IPS-20b (cell line): ENCODE measurements at regions not wholly inside any gene's neighbourhood (a gene's known extent, or its start where the extent isn't known, plus 50 kb on each side); places are given as distances from the start of the nearest gene placed in this dataset.
"Not testable (repeated sequence)": the region's sequence is repeated elsewhere in the genome, so short reads cannot be mapped to it uniquely, and the experiment has no call there.

Experiments
- H3K27ac ChIP-seq: one replicate; pipeline ENCODE4 v1.5.1; 2013; ENCODE audit warnings: low read length
- H3K27me3 ChIP-seq: 2 replicates; pipeline ENCODE4 v1.6.1; 2013; ENCODE audit warnings: mild to moderate bottlenecking, low read length, inconsistent platforms; ENCODE audit not compliant: insufficient read depth
- H3K36me3 ChIP-seq: 2 replicates; pipeline ENCODE4 v1.6.1; 2013; ENCODE audit warnings: low read depth, mild to moderate bottlenecking, inconsistent platforms, low read length, moderate library complexity; ENCODE audit not compliant: insufficient read depth
- H3K4me1 ChIP-seq: 2 replicates; pipeline ENCODE4 v1.6.1; 2013; ENCODE audit warnings: mild to moderate bottlenecking, control low read depth, inconsistent platforms, low read length, moderate library complexity; ENCODE audit not compliant: insufficient read depth
- H3K4me3 ChIP-seq: 2 replicates; pipeline ENCODE4 v1.5.1; 2013; ENCODE audit warnings: mild to moderate bottlenecking, low read length, inconsistent platforms
- H3K9ac ChIP-seq: 2 replicates; pipeline ENCODE4 v1.6.1; 2013; ENCODE audit warnings: low read depth, mild to moderate bottlenecking, inconsistent platforms, low read length, moderate library complexity
- H3K9me3 ChIP-seq: 2 replicates; pipeline ENCODE4 v1.6.1; 2013; ENCODE audit warnings: mild to moderate bottlenecking, low read depth, low read length, inconsistent platforms; ENCODE audit not compliant: insufficient read depth

DNA sequence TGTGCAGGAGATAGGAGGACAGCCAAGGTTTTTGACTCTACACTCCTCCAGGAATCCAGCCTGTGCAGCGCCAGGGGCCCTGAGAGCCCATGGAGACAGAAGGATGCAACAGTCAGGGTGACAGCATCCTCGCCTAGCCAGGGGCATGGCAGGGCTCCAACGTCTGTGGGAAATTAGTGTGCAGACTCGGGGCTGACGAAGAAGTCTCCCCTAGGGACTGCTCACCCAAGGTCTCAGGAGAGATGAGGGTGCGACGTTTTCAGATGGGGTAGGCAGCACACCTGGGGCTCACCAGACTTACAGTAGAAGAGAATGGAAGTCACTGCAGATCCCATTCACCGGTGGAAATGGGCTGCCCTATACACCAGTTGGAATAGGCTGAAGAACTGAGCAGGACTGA, 241.7 kb downstream of the SETD4 start:
- Histone ChIP-seq H3K27me3 (no peaks in the 10 kb centered on the region), H3K4me3 (no peak overlapping the region), H3K9ac (no peak overlapping the region), H3K27ac (no peak overlapping the region), H3K4me1 (no peaks in the 10 kb centered on the region), H3K9me3 (no peaks in the 10 kb centered on the region), H3K36me3 (no peaks in the 10 kb centered on the region)

DNA sequence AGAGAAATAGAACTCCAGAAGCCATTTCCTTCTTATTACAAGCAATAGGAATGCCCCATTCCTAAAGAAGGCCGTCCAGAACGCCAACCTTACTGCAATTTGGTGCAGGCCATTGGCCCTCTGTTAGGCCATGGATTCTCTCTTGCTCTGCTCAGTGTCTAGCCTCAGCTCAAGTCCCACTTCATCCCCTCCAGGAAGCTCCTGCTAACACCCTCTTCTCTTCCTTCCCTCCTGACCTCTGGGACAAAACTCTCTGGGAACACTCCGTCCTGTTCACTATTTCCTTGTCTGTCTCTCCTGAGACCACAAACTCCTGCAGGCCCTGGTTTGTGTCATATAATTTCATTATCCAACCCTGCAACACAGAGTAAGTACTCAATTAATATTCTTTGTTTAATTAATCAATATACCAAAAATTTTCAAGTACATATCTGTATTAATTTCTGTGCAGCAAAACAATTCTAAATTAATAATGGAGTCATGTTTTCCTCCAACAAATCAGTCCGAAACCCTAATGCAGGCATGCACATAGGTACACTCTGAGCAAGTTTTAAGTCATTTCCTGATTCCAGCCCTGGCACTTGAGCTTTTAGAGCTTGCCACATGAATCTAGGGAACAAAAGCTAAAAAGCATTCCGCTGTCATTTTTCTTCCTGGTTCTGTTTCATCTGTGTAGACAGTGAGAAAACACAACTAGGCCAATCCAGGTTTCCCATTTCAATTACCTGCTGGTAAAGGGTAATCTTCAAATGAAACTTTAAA, 245.3 kb downstream of the SETD4 start:
- Histone ChIP-seq H3K4me3 (no peak overlapping the region), H3K4me1 (no peaks in the 10 kb centered on the region; the same call in 1 of the 2 replicates), H3K27me3 (no peaks in the 10 kb centered on the region), H3K9ac (no peak overlapping the region), H3K36me3 (no peaks in the 10 kb centered on the region), H3K27ac (no peak overlapping the region), H3K9me3 (no peaks in the 10 kb centered on the region)

DNA sequence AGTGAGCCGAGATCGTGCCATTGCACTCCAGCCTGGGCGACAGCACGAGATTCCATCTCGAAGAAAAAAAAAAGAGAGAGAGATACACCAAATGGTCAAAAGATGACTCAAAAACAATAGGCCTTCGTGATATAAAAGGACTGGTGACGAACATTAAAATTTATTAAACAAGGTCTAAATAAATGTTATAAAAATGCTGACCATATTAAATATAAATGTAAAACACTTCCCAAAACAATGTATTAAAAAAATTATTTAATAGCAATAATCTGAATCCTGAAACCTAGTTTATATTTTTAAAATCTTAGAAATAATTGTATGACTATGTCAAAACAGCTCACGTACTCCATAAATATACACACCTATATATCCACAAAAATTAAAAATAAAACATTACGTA, 247.6 kb downstream of the SETD4 start:
- H3K9ac ChIP-seq, result no peak overlapping the region
- H3K36me3 ChIP-seq, result no peaks in the 10 kb centered on the region
- no peak overlapping the region for H3K4me3 ChIP-seq
- H3K27ac ChIP-seq, result no peak overlapping the region
- H3K27me3 ChIP-seq, result no peaks in the 10 kb centered on the region
- H3K4me1 ChIP-seq, result no peaks in the 10 kb centered on the region; the same call in 1 of the 2 replicates
- no peaks in the 10 kb centered on the region for H3K9me3 ChIP-seq

DNA sequence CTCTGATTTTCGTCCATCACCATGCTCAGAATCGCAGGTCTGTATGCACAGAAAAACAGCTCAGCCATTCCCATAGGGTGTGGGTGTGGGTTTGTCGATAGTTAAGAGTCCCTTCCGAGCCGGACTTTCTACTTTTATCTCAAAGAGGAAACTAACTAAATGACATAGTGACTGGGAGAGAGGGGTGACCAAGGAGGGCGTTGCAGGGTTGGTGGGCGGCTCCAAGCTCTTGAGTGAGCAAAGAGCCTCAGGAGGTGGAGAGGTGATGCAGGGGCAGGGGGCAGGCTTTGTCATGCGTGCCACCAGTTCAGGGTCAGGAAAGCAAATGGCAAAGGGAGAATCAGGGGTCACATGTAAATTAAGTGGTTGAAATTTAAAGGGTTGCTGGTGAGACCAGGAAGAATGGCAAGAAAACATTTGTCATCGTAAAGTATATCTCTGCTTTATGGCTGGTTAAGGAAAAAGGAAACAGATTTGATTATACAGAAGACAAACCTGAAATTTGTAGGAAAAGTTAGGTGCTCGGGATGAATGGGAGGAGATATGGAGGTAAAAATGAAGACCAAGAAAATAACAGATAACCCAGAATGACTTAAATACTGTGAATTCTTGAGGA, 249.0 kb downstream of the SETD4 start:
- H3K4me3 ChIP-seq, result no peak overlapping the region
- no peaks in the 10 kb centered on the region for H3K27me3 ChIP-seq
- H3K9ac ChIP-seq, result no peak overlapping the region
- no peaks in the 10 kb centered on the region; the same call in 1 of the 2 replicates for H3K4me1 ChIP-seq
- no peak overlapping the region for H3K27ac ChIP-seq
- no peaks in the 10 kb centered on the region for H3K9me3 ChIP-seq
- no peaks in the 10 kb centered on the region for H3K36me3 ChIP-seq

DNA sequence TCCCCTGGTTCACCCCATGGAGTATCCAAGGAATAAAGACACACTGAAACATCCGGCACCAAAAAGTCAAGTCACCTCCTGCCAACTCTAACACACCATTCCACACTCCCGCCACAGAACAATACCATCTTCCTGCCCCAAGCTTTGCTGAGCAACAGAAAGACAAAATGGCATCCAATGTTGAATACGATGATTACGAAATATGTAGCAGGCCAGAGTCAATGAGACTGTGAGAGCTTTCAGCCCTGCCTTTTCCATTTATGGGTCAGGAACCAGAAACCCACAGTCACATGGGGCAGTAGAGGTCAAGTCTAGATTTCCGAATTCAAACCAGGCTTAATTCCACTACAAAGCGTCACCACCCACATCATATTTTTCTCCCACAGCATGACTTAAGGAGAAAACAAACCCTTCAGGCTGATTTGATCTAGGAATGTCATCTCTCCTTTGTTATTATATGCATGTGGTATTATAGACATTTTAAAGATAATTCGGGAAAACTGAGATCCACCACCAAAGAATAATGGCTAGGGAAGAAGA, 249.8 kb downstream of the SETD4 start:
- H3K4me3 ChIP-seq, result no peak overlapping the region

DNA sequence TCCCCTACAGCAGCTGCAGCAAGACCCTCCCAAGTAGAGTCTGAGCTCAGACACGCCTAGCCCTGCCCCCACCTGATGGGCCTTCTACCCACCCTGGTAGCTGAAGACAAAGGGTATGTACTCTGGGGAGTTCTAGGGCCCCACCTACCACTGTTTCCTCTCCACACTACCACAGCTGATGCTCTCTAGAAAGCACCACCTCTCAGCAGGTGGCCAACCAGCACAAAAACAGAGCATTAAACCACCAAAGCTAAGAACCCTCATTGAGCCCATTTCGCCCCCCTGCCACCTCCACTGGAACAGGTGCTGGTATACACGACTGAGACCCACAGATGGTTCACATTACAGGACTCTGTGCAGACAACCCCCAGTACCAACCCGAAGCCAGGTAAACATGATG, 258.9 kb downstream of the SETD4 start:
- Histone ChIP-seq H3K9me3 (no peaks in the 10 kb centered on the region), H3K4me1 (no peaks in the 10 kb centered on the region), H3K27ac (no peak overlapping the region), H3K9ac (no peak overlapping the region), H3K27me3 (no peaks in the 10 kb centered on the region), H3K4me3 (no peak overlapping the region), H3K36me3 (no peaks in the 10 kb centered on the region)

More for the DNA sequence above, 249.8 kb downstream of the SETD4 start:
- Histone ChIP-seq H3K36me3 (no peaks in the 10 kb centered on the region), H3K9me3 (no peaks in the 10 kb centered on the region), H3K4me1 (no peaks in the 10 kb centered on the region; the same call in 1 of the 2 replicates), H3K27me3 (no peaks in the 10 kb centered on the region), H3K9ac (no peak overlapping the region), H3K27ac (no peak overlapping the region)

DNA sequence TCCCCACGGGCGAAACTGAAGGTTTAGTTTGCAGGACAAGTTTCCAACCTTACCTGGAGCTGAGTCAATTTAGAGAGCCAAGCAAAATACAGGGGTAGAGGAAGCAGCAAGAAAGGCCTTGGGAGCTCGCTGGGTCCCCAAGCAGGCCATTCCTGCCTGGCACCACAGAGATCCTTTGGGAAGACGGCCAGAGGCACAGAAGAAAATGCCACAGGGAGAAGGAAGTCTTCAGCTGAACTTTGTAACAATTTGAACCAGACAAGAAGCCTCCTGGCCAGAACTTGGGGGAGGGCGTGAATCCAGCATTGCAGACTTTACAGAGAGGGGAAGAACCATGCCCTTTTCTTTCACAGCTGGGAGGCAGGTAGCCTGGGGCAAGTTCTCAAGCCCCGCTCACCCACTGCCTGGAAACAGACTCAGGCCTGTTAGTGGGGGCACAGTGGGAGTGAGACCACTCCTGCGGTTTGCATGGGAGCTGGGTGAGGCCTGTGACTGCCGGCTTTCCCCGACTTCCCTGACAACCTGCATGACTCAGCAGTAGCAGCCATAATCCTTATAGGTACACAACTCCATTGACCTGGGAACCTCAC, 259.4 kb downstream of the SETD4 start:
- not testable (repeated sequence) for H3K36me3 ChIP-seq, H3K27ac ChIP-seq, H3K27me3 ChIP-seq, H3K4me3 ChIP-seq, H3K9ac ChIP-seq, H3K4me1 ChIP-seq, H3K9me3 ChIP-seq

DNA sequence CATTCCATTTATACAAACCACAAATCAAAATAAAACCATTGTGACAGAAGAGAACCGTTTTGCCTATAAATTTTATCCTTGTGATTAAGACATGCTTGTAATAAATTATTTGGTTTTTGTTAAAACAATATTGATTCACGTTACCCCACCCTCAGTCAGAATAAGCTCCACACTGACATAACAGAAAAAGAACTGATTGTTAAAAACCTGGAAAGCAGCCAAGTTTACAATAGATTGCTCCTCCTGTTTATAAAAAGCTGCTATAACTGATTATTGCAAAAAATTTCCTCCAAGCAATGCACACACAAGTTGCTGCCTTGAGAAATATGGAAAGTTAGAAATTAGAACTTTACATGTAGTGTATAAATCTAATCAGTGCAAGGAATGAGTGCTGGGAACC, 263.5 kb downstream of the SETD4 start:
- no peaks in the 10 kb centered on the region for H3K27me3 ChIP-seq
- no peak overlapping the region for H3K4me3 ChIP-seq
- no peaks in the 10 kb centered on the region for H3K36me3 ChIP-seq
- H3K9ac ChIP-seq, result no peak overlapping the region
- no peaks in the 10 kb centered on the region for H3K4me1 ChIP-seq
- no peak overlapping the region for H3K27ac ChIP-seq
- H3K9me3 ChIP-seq, result no peaks in the 10 kb centered on the region

DNA sequence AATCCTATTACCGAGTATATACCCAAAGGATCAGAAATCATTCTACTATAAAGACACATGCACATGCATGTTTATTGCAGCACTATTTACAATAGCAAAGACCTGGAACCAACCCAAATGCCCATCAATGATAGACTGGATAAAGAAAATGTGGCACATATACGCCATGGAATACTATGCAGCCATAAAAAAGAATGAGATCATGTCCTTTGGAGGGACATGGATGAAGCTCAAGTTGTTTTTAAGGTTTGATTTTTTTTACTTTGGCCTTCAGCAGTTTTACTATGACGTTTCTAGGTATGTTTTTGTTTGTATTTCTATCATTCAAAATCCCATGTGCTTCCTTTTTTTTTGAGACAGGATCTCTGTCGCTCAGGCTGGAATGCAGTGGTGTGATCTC, 265.8 kb downstream of the SETD4 start:
- not testable (repeated sequence) for H3K36me3 ChIP-seq, H3K4me1 ChIP-seq, H3K27ac ChIP-seq, H3K4me3 ChIP-seq, H3K9ac ChIP-seq, H3K9me3 ChIP-seq, H3K27me3 ChIP-seq

DNA sequence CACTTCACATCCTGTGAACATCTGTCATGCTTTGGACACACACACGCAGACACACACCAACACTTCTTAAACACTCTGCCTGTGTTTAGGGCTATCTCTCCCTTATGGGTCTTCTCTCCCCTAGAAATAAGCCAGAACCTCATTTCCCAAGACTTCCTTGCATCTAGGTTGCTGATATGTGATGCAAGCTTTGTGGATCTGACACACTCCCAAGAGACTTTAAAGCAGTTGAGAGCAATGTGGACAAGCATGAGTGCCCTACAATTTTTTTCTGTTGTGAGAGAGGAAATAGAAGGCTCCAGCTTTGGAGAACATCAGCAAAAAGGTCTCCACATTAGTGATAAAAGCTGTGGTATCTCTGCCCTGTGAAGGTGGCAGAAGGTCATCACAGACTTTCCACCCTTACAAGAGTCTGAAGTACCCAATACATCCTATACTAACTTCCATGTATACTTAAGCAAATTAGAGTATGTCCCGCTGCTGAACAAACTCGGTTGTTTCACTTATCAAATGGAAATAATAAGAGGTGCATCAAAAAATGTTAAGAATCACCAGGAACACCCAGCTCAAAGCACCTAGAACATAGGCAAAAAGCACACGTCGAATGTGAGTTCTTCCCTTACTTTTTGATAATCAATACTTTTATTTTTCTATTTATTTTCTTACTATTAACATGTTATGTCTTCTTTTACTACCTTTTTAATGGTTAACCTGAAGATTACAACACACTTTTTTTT, 267.6 kb downstream of the SETD4 start:
- H3K27me3 ChIP-seq, result no peaks in the 10 kb centered on the region
- no peaks in the 10 kb centered on the region for H3K4me1 ChIP-seq
- no peak overlapping the region for H3K27ac ChIP-seq
- H3K4me3 ChIP-seq, result no peak overlapping the region
- H3K36me3 ChIP-seq, result no peaks in the 10 kb centered on the region
- no peak overlapping the region for H3K9ac ChIP-seq
- no peaks in the 10 kb centered on the region; the same call in 1 of the 2 replicates for H3K9me3 ChIP-seq

DNA sequence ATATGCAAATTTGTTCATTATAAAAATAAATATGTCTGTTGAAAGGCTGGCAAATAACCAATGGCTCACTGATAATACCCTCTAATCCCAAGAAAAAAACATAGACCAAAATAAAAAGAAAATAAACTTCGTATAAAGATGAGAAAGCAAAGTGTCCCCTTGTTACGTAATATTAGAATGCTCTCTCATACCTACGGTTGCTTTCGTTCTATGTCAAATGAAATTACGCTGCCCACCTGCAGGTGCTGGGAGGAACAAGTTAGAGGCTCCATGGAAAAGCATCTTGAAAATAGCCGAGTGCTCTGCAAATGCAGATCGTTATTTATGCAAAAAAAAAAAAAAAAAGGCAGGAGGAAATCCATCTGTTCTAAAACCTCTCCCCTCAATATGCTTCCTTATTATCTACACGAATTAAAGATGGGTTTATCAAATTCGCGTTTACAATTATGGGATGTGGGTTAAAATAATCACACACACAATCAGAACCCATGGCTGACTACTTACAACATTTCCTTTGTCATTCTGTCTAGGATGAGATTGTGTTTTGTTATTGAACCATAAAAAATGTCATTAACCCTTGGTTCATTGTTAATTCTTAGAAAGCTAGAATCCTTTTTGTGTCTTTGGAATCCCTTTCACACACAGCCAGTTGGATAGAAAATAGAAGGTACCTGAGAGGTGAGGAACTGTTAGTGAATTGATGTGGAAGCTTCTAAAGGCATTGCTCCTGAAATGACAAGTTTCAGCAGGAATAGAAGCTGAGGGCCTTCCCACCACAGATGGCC, 268.6 kb downstream of the SETD4 start:
- H3K36me3 ChIP-seq, result no peaks in the 10 kb centered on the region
- H3K27ac ChIP-seq, result no peak overlapping the region
- H3K9me3 ChIP-seq, result no peaks in the 10 kb centered on the region; the same call in 1 of the 2 replicates
- H3K9ac ChIP-seq, result no peak overlapping the region
- H3K27me3 ChIP-seq, result no peaks in the 10 kb centered on the region
- no peaks in the 10 kb centered on the region for H3K4me1 ChIP-seq
- H3K4me3 ChIP-seq, result no peak overlapping the region
